ENCODE measurements at regions not wholly inside any gene's neighbourhood (a gene's known extent, or its start where the extent isn't known, plus 50 kb on each side); places are given as distances from the start of the nearest gene placed in this dataset.

- TF ChIP-seq CTCF (conservative IDR thresholded peaks at IDR 0.05 in 1 of 2, IDR thresholded peaks at IDR 0.05 in 1 of 2; ENCODE audit: low read depth in 1 of 2, low read length in 2 of 2) (no peak), EZH2 (IDR thresholded peaks at IDR 0.05; ENCODE audit: low read length, missing control alignments) (no peak)
Observed at GRCh38 chr20:12453711-12454110, 536.0 kb downstream of the BTBD3 start.
